WTC11 (cell line): ENCODE measurements at regions not wholly inside any gene's neighbourhood (a gene's known extent, or its start where the extent isn't known, plus 50 kb on each side); places are given as distances from the start of the nearest gene placed in this dataset.

Experiments used
- KAT7 ChIP-seq: sonication (generic); formaldehyde crosslinking; IDR thresholded peaks from 2 replicates; pipeline ENCODE4 v1.8.1; 2023; ENCODE audit warnings: missing genetic modification reagents, mild to moderate bottlenecking, borderline replicate concordance
- TF ChIP-seq, protein P1 (sequence below): fragments of 200-600 bp; IDR thresholded peaks from 2 replicates; pipeline ENCODE4 v1.8.0; 2022; ENCODE audit warnings: antibody characterized with exemption
- TF ChIP-seq, protein P2 (sequence below): sonication (generic); formaldehyde crosslinking; IDR thresholded peaks from 2 replicates; pipeline ENCODE4 v1.8.1; 2022; ENCODE audit warnings: low read depth, missing genetic modification reagents, borderline replicate concordance

DNA sequence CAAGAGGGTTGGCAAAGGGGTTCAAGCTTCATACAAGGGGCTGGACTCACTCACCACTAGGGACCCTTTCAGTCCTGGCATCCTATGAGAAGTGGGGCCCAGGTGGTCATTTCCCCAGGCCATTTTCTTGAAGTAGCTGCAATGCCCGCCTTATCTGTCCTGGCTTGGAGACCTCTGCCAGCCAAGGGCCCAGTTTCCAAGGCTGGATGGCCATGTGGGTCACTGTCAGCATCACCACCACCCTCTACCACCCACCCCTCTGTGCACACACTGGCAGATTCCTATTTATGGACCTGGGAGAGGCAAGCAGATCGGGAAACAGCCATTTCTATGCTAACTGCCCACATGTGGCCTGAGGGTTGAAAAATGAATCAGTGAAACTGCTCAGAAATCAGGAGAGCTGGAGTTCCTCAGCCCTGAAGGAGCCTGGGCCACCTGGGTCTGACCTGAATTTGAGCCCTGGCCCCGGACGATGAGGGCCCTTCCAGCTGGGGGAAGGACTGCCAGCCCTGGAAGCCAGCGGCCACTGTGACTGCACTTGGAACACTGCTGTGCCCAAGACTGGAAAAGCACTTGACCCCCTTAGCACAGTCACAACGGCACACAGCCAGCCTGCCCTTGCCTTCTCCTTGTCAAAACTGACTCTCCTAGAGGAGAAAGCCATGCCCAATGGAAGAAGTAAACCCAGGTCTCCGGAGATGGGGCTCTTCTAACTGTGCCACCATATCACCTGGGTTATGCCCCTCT lies 442.2 kb downstream of the BUD13 start:
- TF ChIP-seq, protein P1, sequence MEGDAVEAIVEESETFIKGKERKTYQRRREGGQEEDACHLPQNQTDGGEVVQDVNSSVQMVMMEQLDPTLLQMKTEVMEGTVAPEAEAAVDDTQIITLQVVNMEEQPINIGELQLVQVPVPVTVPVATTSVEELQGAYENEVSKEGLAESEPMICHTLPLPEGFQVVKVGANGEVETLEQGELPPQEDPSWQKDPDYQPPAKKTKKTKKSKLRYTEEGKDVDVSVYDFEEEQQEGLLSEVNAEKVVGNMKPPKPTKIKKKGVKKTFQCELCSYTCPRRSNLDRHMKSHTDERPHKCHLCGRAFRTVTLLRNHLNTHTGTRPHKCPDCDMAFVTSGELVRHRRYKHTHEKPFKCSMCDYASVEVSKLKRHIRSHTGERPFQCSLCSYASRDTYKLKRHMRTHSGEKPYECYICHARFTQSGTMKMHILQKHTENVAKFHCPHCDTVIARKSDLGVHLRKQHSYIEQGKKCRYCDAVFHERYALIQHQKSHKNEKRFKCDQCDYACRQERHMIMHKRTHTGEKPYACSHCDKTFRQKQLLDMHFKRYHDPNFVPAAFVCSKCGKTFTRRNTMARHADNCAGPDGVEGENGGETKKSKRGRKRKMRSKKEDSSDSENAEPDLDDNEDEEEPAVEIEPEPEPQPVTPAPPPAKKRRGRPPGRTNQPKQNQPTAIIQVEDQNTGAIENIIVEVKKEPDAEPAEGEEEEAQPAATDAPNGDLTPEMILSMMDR = no peak
- no peak for TF ChIP-seq KAT7 (CRISPR knock-in tag)
- TF ChIP-seq, protein P2, sequence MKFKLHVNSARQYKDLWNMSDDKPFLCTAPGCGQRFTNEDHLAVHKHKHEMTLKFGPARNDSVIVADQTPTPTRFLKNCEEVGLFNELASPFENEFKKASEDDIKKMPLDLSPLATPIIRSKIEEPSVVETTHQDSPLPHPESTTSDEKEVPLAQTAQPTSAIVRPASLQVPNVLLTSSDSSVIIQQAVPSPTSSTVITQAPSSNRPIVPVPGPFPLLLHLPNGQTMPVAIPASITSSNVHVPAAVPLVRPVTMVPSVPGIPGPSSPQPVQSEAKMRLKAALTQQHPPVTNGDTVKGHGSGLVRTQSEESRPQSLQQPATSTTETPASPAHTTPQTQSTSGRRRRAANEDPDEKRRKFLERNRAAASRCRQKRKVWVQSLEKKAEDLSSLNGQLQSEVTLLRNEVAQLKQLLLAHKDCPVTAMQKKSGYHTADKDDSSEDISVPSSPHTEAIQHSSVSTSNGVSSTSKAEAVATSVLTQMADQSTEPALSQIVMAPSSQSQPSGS (CRISPR knock-in tag) = no peak
